Activated naive CD8-positive, alpha-beta T cell treated with anti-CD3 and anti-CD28 coated beads, Interleukin-2, amount 10 ng/mL, durations not matched to agents 7 days and 5 days (primary cell): ENCODE measurements at regions not wholly inside any gene's neighbourhood (a gene's known extent, or its start where the extent isn't known, plus 50 kb on each side); places are given as distances from the start of the nearest gene placed in this dataset.

Experiments
- ATAC-seq: fragments of 150-1000 bp; cut with Tn5 transposase; one replicate; pipeline ENCODE4 v1.10.0; 2021; ENCODE audit warnings: low read depth, moderate library complexity
- POLR2A ChIA-PET: fragments of 350-600 bp; sonication (Branson Sonifier 250); formaldehyde crosslinking; loops from one replicate; lab custom pipeline; 2021; ENCODE audit warnings: antibody characterized with exemption; lab: Charles Lee
- DNase-seq: peaks from one replicate; pipeline ENCODE4 v3.0.0; 2021
- H3K27ac Mint-ChIP-seq: one replicate; pipeline ENCODE4 v1.8.0; 2022; ENCODE audit warnings: mild to moderate bottlenecking, mixed read lengths
- H3K27me3 Mint-ChIP-seq: one replicate; pipeline ENCODE4 v1.8.0; 2022; ENCODE audit warnings: mild to moderate bottlenecking, moderate library complexity, mixed read lengths
- H3K36me3 Mint-ChIP-seq: one replicate; pipeline ENCODE4 v1.8.0; 2021; ENCODE audit warnings: mild to moderate bottlenecking, mixed read lengths
- H3K4me1 Mint-ChIP-seq: one replicate; pipeline ENCODE4 v1.8.0; 2021; ENCODE audit warnings: mixed read lengths
- H3K4me3 Mint-ChIP-seq: one replicate; pipeline ENCODE4 v1.8.0; 2022; ENCODE audit warnings: mild to moderate bottlenecking, moderate library complexity, mixed read lengths
- H3K9me3 Mint-ChIP-seq: one replicate; pipeline ENCODE4 v1.8.0; 2021; ENCODE audit warnings: mixed read lengths

DNA sequence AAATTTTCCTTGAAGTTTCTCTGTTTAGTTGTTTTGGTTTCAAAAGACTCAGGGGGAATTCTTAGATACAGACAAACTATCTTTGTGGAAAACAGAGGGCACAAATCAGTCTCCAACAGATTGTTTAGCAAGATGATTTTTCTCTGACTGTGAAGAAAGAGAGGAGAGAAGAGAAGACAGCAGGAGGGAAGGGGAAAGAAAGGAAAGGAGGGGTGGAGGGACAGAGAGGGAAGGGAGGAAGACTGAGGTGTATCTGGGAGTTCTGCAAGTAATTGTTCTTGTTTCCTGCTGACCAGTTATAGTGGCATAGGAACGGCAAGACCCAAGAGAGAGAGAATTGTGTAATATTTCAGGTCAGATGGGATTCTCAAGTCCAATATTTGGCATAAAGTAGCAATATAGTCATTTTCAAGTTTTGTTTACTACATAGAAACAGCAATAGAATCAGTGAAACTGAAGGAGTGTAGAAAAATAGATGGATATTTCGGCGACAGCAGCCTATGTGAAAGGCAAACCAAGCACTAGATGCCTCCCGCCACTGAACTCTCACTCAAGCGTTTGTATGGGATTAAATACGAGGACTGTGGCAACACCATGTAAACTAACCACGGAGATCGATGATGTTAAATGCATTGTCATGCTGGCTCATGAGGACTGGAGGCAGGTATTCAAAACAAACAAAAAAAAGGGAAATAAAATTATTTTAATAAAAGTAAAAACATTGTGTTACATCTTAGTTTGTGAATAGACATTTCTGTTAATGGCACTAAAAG, 342.5 kb downstream of the SLC16A7 start:
- POLR2A ChIA-PET: no interaction called here
- H3K27me3 Mint-ChIP-seq: no peaks in the 10 kb centered on the region
- no peak overlapping the region for H3K27ac Mint-ChIP-seq
- H3K36me3 Mint-ChIP-seq: no peaks in the 10 kb centered on the region
- ATAC-seq: no peak
- H3K9me3 Mint-ChIP-seq: no peaks in the 10 kb centered on the region
- H3K4me1 Mint-ChIP-seq: no peaks in the 10 kb centered on the region
- no peak overlapping the region for H3K4me3 Mint-ChIP-seq
- DNase-seq: no peak

DNA sequence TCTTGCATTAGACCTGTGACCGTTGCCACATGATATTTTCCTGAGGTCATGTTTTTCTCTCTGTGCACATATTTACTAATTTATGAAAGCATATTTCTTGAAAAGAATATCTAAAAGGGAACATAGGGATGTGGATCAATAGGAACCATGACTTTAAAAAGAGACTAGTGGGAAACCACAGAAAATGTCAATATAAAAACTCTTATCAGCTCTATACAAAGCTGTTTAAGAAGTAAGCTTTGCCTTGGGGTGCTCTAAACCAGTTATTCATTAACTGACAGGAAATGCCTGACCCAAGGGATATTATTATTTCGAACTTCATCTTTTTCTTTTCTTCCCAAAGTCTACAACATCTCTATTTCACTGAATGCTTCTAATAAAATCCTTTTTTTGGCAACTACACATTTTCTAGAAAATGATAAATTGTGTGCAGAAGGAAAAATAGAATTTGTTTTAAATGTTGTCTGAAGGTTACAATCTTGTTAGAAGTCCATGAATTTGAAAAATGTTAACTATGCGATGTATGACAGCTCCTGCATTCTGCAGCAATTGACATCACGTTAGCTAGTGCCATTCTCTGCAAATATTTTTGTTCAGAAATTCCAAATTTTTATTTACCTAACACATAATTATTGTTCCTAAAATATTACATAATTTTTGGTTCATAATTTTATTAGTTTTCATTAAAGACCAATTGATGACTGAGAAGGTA, 345.0 kb downstream of the SLC16A7 start:
- DNase-seq (no peak), ATAC-seq (no peak)
- POLR2A ChIA-PET: no interaction called here
- H3K36me3 Mint-ChIP-seq: no peaks in the 10 kb centered on the region
- no peaks in the 10 kb centered on the region for H3K9me3 Mint-ChIP-seq
- H3K4me3 Mint-ChIP-seq: no peak overlapping the region
- no peak overlapping the region for H3K27ac Mint-ChIP-seq
- H3K27me3 Mint-ChIP-seq: no peaks in the 10 kb centered on the region
- no peaks in the 10 kb centered on the region for H3K4me1 Mint-ChIP-seq

DNA sequence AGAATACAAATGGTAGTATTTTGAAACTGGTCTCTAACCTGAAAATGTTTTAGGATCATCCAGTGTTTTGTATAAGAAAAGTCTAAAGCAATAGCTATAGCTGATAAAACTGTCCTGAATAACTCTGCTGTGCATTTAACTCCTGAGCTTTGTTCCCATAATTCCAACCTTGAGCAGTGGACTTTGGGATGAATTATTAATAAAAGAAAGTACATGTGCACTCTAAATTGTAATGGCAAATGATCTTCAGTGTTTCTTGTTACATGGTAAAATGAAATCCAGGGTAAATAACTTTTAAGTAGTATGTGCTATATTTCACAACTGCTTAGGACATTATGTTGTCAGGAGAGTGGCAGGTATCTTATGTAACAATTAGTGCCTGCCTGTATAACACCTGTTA, 345.6 kb downstream of the SLC16A7 start:
- H3K4me1 Mint-ChIP-seq: no peaks in the 10 kb centered on the region
- no peak for DNase-seq
- no peaks in the 10 kb centered on the region for H3K9me3 Mint-ChIP-seq
- ATAC-seq: no peak
- H3K4me3 Mint-ChIP-seq: no peak overlapping the region
- POLR2A ChIA-PET: no interaction called here
- H3K27ac Mint-ChIP-seq: no peak overlapping the region
- H3K36me3 Mint-ChIP-seq: no peaks in the 10 kb centered on the region
- no peaks in the 10 kb centered on the region for H3K27me3 Mint-ChIP-seq

DNA sequence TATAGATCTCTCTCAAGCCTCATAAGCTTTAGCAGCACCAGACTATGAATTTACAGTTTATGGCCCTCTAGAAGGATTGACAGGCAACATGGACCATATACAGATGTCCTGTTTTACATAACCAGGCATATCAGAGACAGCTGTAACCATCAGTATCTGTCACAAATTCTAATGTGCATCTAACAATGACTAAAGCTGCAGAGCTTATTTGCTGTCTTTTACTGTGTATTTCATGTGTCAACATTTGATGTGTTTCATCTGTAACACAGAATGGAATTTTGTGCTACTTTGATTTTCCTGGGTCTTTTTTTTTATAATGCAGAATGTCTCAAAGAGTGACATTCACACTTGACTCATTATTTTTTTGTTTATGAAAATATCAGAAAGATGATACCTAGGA, 348.3 kb downstream of the SLC16A7 start:
- Mint-ChIP-seq H3K4me1 (no peaks in the 10 kb centered on the region), H3K36me3 (no peaks in the 10 kb centered on the region), H3K27ac (no peak overlapping the region), H3K9me3 (no peaks in the 10 kb centered on the region), H3K4me3 (no peak overlapping the region), H3K27me3 (no peaks in the 10 kb centered on the region)
- POLR2A ChIA-PET: no interaction called here
- ATAC-seq (no peak), DNase-seq (no peak)

DNA sequence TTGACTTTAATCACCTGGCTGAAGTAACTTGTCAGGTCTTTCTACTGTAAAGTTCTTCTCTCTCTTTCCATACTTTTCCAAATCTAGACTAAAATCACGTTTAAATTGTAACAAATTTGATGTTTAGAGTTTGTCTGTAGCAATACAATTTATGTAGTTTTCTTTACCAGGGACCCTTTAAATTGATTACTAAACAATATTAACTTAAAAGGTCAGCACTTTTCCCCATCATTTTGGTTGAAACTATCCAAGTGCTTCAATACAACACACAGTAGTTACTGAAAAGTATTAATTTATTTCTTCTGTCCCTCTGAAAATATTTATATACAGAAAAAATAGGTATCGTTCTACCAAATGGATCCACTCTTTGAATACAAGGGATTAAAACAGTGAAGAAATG, 350.8 kb downstream of the SLC16A7 start:
- ATAC-seq (no peak), DNase-seq (no peak)
- H3K4me3 Mint-ChIP-seq: no peak overlapping the region
- no peak overlapping the region for H3K27ac Mint-ChIP-seq
- H3K36me3 Mint-ChIP-seq: no peaks in the 10 kb centered on the region
- no peaks in the 10 kb centered on the region for H3K4me1 Mint-ChIP-seq
- H3K9me3 Mint-ChIP-seq: peaks cover 2% of the 10 kb centered on the region
- POLR2A ChIA-PET: no interaction called here
- no peaks in the 10 kb centered on the region for H3K27me3 Mint-ChIP-seq

DNA sequence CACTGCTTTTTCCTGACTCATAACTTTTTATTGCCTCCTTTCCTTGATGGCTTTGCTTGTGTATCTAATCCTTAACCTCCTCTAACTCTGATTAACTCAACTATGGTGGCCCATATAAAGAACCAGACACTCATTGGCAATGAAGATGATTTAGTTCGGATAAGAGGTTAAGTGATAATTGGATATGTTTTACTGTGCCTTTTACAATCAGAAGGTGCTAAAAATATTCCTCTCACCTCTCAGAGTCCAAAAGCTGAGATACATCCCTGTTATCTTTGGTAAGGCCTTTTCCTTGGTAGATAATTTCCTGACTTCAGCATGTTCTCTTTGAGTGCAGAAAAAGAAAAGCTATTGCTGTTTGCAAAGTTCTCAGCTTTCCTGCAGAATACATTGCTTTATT, 367.7 kb downstream of the SLC16A7 start:
- H3K27ac Mint-ChIP-seq: no peak overlapping the region
- no peaks in the 10 kb centered on the region for H3K4me1 Mint-ChIP-seq
- no peaks in the 10 kb centered on the region for H3K36me3 Mint-ChIP-seq
- H3K9me3 Mint-ChIP-seq: no peaks in the 10 kb centered on the region
- POLR2A ChIA-PET: no interaction called here
- ATAC-seq (no peak), DNase-seq (no peak)
- H3K27me3 Mint-ChIP-seq: peaks cover 2% of the 10 kb centered on the region
- no peak overlapping the region for H3K4me3 Mint-ChIP-seq

DNA sequence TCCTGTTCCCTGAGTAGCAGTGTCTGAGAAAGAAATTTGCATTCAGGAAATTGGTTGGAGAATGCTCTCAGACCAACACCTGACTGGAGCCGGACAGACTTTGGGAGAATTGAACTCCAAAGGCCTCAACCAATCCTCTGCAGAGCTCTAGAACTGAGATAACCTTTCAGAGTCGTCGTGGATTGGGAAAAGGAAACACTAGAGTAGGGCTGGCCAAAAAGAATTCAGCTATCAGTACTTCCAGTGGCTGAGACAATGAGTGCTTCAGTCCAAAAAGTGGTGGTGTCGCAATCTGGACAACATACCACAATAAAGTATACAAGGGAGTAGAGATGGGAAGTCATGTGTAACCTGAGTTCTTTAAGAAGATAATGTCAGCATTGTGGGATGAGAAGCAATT, 377.1 kb downstream of the SLC16A7 start:
- DNase-seq (no peak), ATAC-seq (no peak)
- Mint-ChIP-seq H3K4me1 (no peaks in the 10 kb centered on the region), H3K9me3 (no peaks in the 10 kb centered on the region), H3K4me3 (no peak overlapping the region), H3K27me3 (no peaks in the 10 kb centered on the region), H3K36me3 (no peaks in the 10 kb centered on the region), H3K27ac (no peak overlapping the region)
- POLR2A ChIA-PET: no interaction called here

DNA sequence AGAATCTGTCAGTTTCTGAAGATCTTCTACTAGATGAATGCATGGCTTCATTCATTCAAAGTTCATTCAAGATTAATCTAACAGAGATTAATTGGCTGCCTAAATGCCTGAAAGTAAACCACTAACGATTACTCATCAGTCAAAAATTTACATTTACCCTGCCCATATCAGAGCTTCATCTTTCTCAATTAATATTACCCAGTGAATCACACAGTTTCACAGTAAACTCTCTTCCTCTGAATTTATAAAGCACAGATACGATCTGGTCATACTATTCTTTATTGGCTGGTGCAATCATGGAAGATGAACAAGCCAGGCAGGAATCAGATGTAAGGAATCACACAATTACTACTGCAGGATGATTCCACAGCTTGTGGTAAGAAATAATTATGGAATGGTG, 377.7 kb downstream of the SLC16A7 start:
- ATAC-seq (no peak), DNase-seq (no peak)
- Mint-ChIP-seq H3K4me1 (no peaks in the 10 kb centered on the region), H3K27me3 (no peaks in the 10 kb centered on the region), H3K36me3 (no peaks in the 10 kb centered on the region), H3K9me3 (no peaks in the 10 kb centered on the region), H3K4me3 (no peak overlapping the region), H3K27ac (no peak overlapping the region)
- POLR2A ChIA-PET: no interaction called here

DNA sequence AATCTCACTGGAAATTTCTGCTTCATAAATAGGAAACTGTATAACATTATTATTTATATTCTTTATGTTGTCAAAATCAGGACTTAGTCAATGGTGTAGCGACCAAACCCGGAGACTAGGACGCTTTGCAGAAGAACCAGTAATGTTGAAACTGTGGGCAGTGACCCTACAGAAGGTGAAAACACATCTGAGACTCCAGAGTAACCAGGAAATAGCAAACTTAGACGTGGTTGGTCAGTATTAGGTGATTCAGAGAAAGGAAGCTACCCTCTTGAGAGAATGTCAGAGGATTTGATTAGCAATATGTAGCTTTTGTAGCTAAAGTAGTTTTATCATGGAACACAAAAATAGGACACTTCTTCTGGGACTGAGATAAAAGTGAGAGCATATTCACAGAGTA, 381.9 kb downstream of the SLC16A7 start:
- Mint-ChIP-seq H3K4me1 (no peaks in the 10 kb centered on the region), H3K27me3 (no peaks in the 10 kb centered on the region), H3K36me3 (no peaks in the 10 kb centered on the region), H3K27ac (no peak overlapping the region), H3K4me3 (no peak overlapping the region), H3K9me3 (no peaks in the 10 kb centered on the region)
- ATAC-seq: no peak
- DNase-seq: no peak
- POLR2A ChIA-PET: no interaction called here

DNA sequence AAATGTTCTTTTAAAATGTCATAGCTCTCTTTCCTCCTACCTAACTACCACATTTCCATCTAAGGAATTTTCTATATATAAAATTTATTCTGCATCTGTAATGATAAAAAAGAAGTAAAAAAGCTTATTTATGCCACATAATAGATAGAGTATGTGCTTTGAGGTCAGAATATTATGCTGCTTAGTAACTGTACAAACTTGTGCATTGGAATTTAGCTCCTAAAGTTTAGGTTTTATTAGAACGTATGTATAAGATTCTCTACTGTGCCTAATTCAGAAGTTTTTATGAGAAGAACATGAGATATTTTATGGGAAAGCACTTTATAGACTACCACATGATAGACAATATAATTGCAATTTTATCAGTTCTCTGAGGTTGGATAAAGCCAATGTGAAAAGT, 384.6 kb downstream of the SLC16A7 start:
- Mint-ChIP-seq H3K36me3 (no peaks in the 10 kb centered on the region), H3K4me1 (no peaks in the 10 kb centered on the region), H3K9me3 (no peaks in the 10 kb centered on the region), H3K4me3 (no peak overlapping the region), H3K27me3 (no peaks in the 10 kb centered on the region), H3K27ac (no peak overlapping the region)
- no peak for ATAC-seq
- POLR2A ChIA-PET: no interaction called here
- DNase-seq: no peak

DNA sequence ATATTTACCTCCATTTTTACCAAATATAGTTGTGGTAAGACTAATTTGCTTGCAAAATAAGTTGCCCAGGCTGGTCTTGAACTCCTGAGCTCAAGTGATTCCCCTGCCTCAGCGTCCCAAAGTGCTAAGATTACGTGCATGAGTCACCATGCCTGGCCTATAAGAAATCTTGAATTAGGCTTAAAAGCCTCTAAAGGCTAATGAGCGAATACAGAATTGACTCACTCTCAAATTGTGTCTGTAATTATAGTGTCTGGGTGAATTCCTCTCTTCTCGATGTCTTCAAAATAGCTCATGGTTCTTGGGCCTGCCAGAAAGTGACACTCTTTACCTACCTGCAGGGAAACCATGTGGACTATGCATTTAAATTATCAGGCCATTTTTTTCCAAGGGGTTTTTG, 403.5 kb downstream of the SLC16A7 start:
- DNase-seq: no peak
- Mint-ChIP-seq H3K27ac (no peak overlapping the region), H3K4me3 (no peak overlapping the region), H3K4me1 (no peaks in the 10 kb centered on the region), H3K36me3 (no peaks in the 10 kb centered on the region), H3K27me3 (no peaks in the 10 kb centered on the region), H3K9me3 (no peaks in the 10 kb centered on the region)
- no peak for ATAC-seq
- POLR2A ChIA-PET: no interaction called here

DNA sequence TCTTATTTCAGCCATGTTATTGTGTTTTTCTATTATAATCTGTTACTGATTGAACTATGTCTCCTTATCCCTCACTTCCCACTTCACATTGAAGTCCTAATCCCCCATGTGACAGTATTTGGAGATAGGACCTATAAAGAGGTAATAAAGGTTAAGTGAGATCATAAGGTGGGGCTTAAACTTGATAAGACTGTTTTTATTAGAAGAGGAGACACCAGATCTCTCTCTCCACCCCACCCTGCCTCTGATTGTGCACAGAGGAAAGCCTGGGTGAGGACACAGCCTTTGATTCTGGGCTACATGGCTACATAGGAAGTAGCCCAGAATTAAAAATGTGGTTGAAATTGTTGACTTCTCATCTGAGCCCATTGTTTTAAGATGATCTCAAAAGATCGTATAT, 414.7 kb downstream of the SLC16A7 start:
- Mint-ChIP-seq H3K4me1 (no peaks in the 10 kb centered on the region), H3K36me3 (no peaks in the 10 kb centered on the region), H3K9me3 (no peaks in the 10 kb centered on the region), H3K27ac (no peak overlapping the region), H3K27me3 (no peaks in the 10 kb centered on the region), H3K4me3 (no peak overlapping the region)
- ATAC-seq (no peak), DNase-seq (no peak)
- POLR2A ChIA-PET: no interaction called here

DNA sequence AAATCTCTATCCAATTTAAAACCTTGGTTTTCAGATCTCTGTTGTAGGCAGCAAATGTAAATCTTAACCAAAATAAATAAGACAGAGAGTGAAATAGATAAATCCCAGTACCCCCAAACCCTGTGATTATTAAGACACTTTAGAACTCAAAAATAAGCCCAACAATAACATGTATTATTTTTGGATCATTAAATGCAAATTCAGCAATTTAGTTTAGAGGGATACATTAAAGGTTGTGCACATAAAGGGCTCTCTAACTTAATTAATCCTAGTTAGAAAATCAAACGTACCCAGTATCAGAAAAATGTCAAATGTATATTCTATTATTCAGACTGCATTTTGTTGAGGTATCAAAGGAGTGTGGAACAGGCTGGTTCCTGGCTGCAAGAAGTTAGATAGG, 416.8 kb downstream of the SLC16A7 start:
- DNase-seq (no peak), ATAC-seq (no peak)
- Mint-ChIP-seq H3K4me1 (no peaks in the 10 kb centered on the region), H3K4me3 (no peak overlapping the region), H3K36me3 (no peaks in the 10 kb centered on the region), H3K27ac (no peak overlapping the region), H3K27me3 (no peaks in the 10 kb centered on the region), H3K9me3 (no peaks in the 10 kb centered on the region)
- POLR2A ChIA-PET: no interaction called here

DNA sequence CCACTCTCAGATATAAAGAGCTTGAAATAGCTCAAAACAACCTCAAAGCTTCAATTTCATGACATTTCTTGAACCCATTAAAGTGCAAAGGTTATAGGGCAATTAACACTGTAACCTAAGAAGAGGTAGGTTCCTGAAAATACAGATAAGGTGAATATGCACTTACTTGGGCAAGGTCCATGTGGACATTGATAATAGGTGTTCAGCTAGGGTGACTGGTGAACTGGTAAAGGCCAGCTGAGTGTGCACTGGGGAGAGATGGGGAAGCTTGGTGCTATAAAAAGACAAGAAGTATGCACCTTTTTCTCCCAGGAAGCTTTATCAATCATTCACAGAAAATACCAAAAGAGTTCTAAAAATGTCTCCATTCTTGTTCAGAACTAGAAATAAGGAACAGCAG, 418.6 kb downstream of the SLC16A7 start:
- Mint-ChIP-seq H3K27me3 (no peaks in the 10 kb centered on the region), H3K27ac (no peak overlapping the region), H3K9me3 (no peaks in the 10 kb centered on the region), H3K36me3 (no peaks in the 10 kb centered on the region), H3K4me3 (no peak overlapping the region), H3K4me1 (no peaks in the 10 kb centered on the region)
- DNase-seq (no peak), ATAC-seq (no peak)
- POLR2A ChIA-PET: no interaction called here
